Astrocyte (in vitro differentiated cells and primary cell): ENCODE measurements at regions not wholly inside any gene's neighbourhood (a gene's known extent, or its start where the extent isn't known, plus 50 kb on each side); places are given as distances from the start of the nearest gene placed in this dataset.

ENCODE experiments used
- DNase-seq: peaks from one replicate; pipeline ENCODE4 v3.0.0-alpha.2; 2010; ENCODE audit warnings: low read depth
- FAIRE-seq: peaks from 2 replicates; lab custom pipeline; 2011; peaks lifted over from hg19 to GRCh38; lab: Jason Lieb, UNC
- H2AFZ ChIP-seq: 2 replicates; pipeline ENCODE4 v1.6.0; 2012; ENCODE audit warnings: low read depth, low read length, inconsistent platforms
- H3K27ac ChIP-seq: 2 replicates; pipeline ENCODE4 v1.5.1; 2011; ENCODE audit warnings: low read depth, low read length, inconsistent platforms
- H3K27me3 ChIP-seq: 2 replicates; pipeline ENCODE4 v1.6.0; 2011; ENCODE audit warnings: low read length, inconsistent platforms; ENCODE audit not compliant: insufficient read depth
- H3K36me3 ChIP-seq: 2 replicates; pipeline ENCODE4 v1.5.1; 2011; ENCODE audit warnings: low read length, inconsistent platforms; ENCODE audit not compliant: insufficient read depth
- H3K4me1 ChIP-seq: 2 replicates; pipeline ENCODE4 v1.5.1; 2011; ENCODE audit warnings: low read length, inconsistent platforms; ENCODE audit not compliant: insufficient read depth
- H3K4me2 ChIP-seq: 2 replicates; pipeline ENCODE4 v1.6.0; 2012; ENCODE audit warnings: low read length, inconsistent platforms
- H3K4me3 ChIP-seq: 2 replicates; pipeline ENCODE4 v1.5.1; 2011; ENCODE audit warnings: low read depth, mild to moderate bottlenecking, low read length, inconsistent platforms; ENCODE audit not compliant: insufficient read depth
- H3K79me2 ChIP-seq: 2 replicates; pipeline ENCODE4 v1.6.0; 2012; ENCODE audit warnings: mild to moderate bottlenecking, low read length, inconsistent platforms; ENCODE audit not compliant: insufficient read depth
- H3K9ac ChIP-seq: 2 replicates; pipeline ENCODE4 v1.6.0; 2012; ENCODE audit warnings: mild to moderate bottlenecking, low read length, inconsistent platforms
- H3K9me3 ChIP-seq: 2 replicates; pipeline ENCODE4 v1.5.1; 2012; ENCODE audit warnings: low read depth, mild to moderate bottlenecking, low read length, inconsistent platforms; ENCODE audit not compliant: insufficient read depth
- H4K20me1 ChIP-seq: 2 replicates; pipeline ENCODE4 v1.6.0; 2012; ENCODE audit warnings: low read length, inconsistent platforms; ENCODE audit not compliant: insufficient read depth
- H3K27ac Mint-ChIP-seq: one replicate; pipeline ENCODE4 v1.8.0; 2021; ENCODE audit warnings: mild to moderate bottlenecking, mixed read lengths; ENCODE audit not compliant: unreplicated experiment
- H3K27me3 Mint-ChIP-seq: one replicate; pipeline ENCODE4 v1.8.0; 2021; ENCODE audit warnings: low read depth, mixed read lengths; ENCODE audit not compliant: unreplicated experiment
- H3K36me3 Mint-ChIP-seq: one replicate; pipeline ENCODE4 v1.8.0; 2021; ENCODE audit warnings: low read depth, mixed read lengths; ENCODE audit not compliant: unreplicated experiment
- H3K4me1 Mint-ChIP-seq: one replicate; pipeline ENCODE4 v1.8.0; 2021; ENCODE audit warnings: low read depth, mixed read lengths; ENCODE audit not compliant: unreplicated experiment
- H3K4me3 Mint-ChIP-seq: one replicate; pipeline ENCODE4 v1.8.0; 2021; ENCODE audit warnings: mild to moderate bottlenecking, moderate library complexity, mixed read lengths; ENCODE audit not compliant: unreplicated experiment
- H3K9me3 Mint-ChIP-seq: one replicate; pipeline ENCODE4 v1.8.0; 2021; ENCODE audit warnings: mild to moderate bottlenecking, mixed read lengths; ENCODE audit not compliant: unreplicated experiment
- CTCF ChIP-seq: IDR thresholded peaks from 2 replicates; pipeline ENCODE4 v1.5.1; 2011; ENCODE audit warnings: low read depth, mild to moderate bottlenecking, inconsistent platforms, low read length, moderate library complexity; ENCODE audit not compliant: insufficient read depth
- EZH2 ChIP-seq: IDR thresholded peaks from 2 replicates; pipeline ENCODE4 v1.6.1; 2012; ENCODE audit warnings: mild to moderate bottlenecking, low read length, inconsistent platforms; ENCODE audit not compliant: insufficient read depth

- Histone ChIP-seq H3K27me3 (no peaks in the 10 kb centered on the region), H3K27ac (no peak overlapping the region), H3K79me2 (no peaks in the 10 kb centered on the region), H3K4me3 (no peak overlapping the region), H4K20me1 (no peaks in the 10 kb centered on the region), H3K9me3 (no peaks in the 10 kb centered on the region), H3K36me3 (no peaks in the 10 kb centered on the region), H2AFZ (no peak overlapping the region), H3K4me1 (no peaks in the 10 kb centered on the region), H3K9ac (no peak overlapping the region), H3K4me2 (no peak overlapping the region)
- H3K4me3 Mint-ChIP-seq = no peak overlapping the region
- DNase-seq = no peak
- peaks cover 18% of the 10 kb centered on the region for H3K27me3 Mint-ChIP-seq
- no peak overlapping the region for H3K27ac Mint-ChIP-seq
- no peak for TF ChIP-seq CTCF
- TF ChIP-seq EZH2 = no peak
- peaks cover 6% of the 10 kb centered on the region for H3K4me1 Mint-ChIP-seq
- no peaks in the 10 kb centered on the region for H3K9me3 Mint-ChIP-seq
- no peaks in the 10 kb centered on the region for H3K36me3 Mint-ChIP-seq
- no peak for FAIRE-seq
These were observed 88.1 kb upstream of the ASIC2 start for GRCh38 chr17:33381201-33381600.

- Histone ChIP-seq H3K27ac (no peak overlapping the region), H3K36me3 (no peaks in the 10 kb centered on the region), H2AFZ (no peak overlapping the region), H3K9me3 (no peaks in the 10 kb centered on the region), H3K4me1 (no peaks in the 10 kb centered on the region), H4K20me1 (no peaks in the 10 kb centered on the region), H3K4me3 (no peak overlapping the region), H3K27me3 (no peaks in the 10 kb centered on the region), H3K9ac (no peak overlapping the region), H3K4me2 (no peak overlapping the region), H3K79me2 (no peaks in the 10 kb centered on the region)
- H3K27ac Mint-ChIP-seq = no peak overlapping the region
- DNase-seq (no peak), FAIRE-seq (no peak)
- peaks cover 25% of the 10 kb centered on the region for H3K27me3 Mint-ChIP-seq
- no peaks in the 10 kb centered on the region for H3K9me3 Mint-ChIP-seq
- peaks cover 6% of the 10 kb centered on the region for H3K4me1 Mint-ChIP-seq
- H3K4me3 Mint-ChIP-seq = no peak overlapping the region
- no peaks in the 10 kb centered on the region for H3K36me3 Mint-ChIP-seq
- no peak for TF ChIP-seq CTCF
- TF ChIP-seq EZH2 = no peak
These were observed 90.5 kb upstream of the ASIC2 start for GRCh38 chr17:33383488-33384023.

- H3K4me1 ChIP-seq = no peaks in the 10 kb centered on the region
- H3K36me3 Mint-ChIP-seq = no peaks in the 10 kb centered on the region
- no peaks in the 10 kb centered on the region for H3K27me3 ChIP-seq
- no peak overlapping the region for H2AFZ ChIP-seq
- H3K27ac ChIP-seq = no peak overlapping the region
- no peaks in the 10 kb centered on the region for H4K20me1 ChIP-seq
- no peak for TF ChIP-seq EZH2
- no peak for TF ChIP-seq CTCF
- peaks cover 16% of the 10 kb centered on the region for H3K4me1 Mint-ChIP-seq
- no peak overlapping the region for H3K4me3 ChIP-seq
- H3K9me3 Mint-ChIP-seq = no peaks in the 10 kb centered on the region
- no peaks in the 10 kb centered on the region for H3K79me2 ChIP-seq
- no peak overlapping the region for H3K9ac ChIP-seq
- no peak overlapping the region for H3K4me2 ChIP-seq
- H3K4me3 Mint-ChIP-seq = no peak overlapping the region
- H3K27ac Mint-ChIP-seq = no peak overlapping the region
- no peaks in the 10 kb centered on the region for H3K36me3 ChIP-seq
- no peak for FAIRE-seq
- DNase-seq = no peak
- H3K27me3 Mint-ChIP-seq = peaks cover 20% of the 10 kb centered on the region
- no peaks in the 10 kb centered on the region for H3K9me3 ChIP-seq
These were observed 92.0 kb upstream of the ASIC2 start for GRCh38 chr17:33385133-33385532.
